OCI-LY3 (cell line): ENCODE measurements at regions not wholly inside any gene's neighbourhood (a gene's known extent, or its start where the extent isn't known, plus 50 kb on each side); places are given as distances from the start of the nearest gene placed in this dataset.

Experiments used
- EZH2phosphoT487 ChIP-seq: fragments of 200-600 bp; shearing (Covaris generic); IDR thresholded peaks from 2 replicates; pipeline ENCODE4 v1.6.1; 2018; ENCODE audit warnings: antibody characterized with exemption, mixed run types, low read depth
- TF ChIP-seq, protein P1 (sequence below): fragments of 200-600, 300-600 bp; sonication (generic); IDR thresholded peaks from 2 replicates; pipeline ENCODE4 v1.5.1; 2014; ENCODE audit warnings: antibody characterized with exemption, low read length, low read depth

DNA sequence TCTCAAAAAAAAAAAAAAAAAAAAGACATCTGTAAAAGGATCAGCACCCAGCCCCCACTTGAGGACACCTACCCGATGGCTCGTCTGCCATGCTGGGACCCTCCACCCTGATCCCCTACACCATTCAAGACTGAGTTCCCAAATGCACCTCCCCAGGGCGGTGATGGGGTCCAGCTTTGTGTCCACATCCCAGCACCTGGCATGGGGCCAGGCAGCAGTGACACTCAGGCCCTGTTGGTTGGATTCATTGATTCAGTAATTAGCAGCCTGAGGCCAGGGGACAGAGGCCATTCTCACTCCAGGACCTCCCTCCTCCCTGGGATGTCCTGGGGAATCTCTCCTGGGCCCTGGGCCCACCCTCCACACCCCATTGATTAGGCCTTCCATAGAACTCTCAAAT is 88.8 kb upstream of the RUFY1 start:
- TF ChIP-seq, protein P1, sequence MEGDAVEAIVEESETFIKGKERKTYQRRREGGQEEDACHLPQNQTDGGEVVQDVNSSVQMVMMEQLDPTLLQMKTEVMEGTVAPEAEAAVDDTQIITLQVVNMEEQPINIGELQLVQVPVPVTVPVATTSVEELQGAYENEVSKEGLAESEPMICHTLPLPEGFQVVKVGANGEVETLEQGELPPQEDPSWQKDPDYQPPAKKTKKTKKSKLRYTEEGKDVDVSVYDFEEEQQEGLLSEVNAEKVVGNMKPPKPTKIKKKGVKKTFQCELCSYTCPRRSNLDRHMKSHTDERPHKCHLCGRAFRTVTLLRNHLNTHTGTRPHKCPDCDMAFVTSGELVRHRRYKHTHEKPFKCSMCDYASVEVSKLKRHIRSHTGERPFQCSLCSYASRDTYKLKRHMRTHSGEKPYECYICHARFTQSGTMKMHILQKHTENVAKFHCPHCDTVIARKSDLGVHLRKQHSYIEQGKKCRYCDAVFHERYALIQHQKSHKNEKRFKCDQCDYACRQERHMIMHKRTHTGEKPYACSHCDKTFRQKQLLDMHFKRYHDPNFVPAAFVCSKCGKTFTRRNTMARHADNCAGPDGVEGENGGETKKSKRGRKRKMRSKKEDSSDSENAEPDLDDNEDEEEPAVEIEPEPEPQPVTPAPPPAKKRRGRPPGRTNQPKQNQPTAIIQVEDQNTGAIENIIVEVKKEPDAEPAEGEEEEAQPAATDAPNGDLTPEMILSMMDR, result no peak
- no peak for TF ChIP-seq EZH2phosphoT487
